ENCODE measurements at regions not wholly inside any gene's neighbourhood (a gene's known extent, or its start where the extent isn't known, plus 50 kb on each side); places are given as distances from the start of the nearest gene placed in this dataset.

DNA sequence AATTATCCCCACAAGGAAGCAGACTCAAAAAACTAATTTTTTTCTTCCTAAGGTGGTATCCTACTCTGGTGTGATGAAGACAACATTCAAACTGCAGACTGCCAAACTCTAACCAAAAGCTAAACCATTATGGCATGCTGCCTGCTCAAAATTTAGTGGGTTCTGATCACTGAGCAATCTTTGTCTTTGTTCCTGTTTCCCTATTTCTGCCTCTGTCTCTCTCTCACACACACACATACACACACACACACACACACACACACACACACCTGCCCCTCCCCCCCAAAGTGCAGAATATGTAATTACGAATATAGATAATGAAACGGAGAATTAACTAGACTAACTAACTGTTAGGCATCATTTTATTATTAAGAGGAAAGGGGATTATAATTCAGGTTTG is 1278.6 kb downstream of the PCDH7 start:
- TF ChIP-seq, protein P1, sequence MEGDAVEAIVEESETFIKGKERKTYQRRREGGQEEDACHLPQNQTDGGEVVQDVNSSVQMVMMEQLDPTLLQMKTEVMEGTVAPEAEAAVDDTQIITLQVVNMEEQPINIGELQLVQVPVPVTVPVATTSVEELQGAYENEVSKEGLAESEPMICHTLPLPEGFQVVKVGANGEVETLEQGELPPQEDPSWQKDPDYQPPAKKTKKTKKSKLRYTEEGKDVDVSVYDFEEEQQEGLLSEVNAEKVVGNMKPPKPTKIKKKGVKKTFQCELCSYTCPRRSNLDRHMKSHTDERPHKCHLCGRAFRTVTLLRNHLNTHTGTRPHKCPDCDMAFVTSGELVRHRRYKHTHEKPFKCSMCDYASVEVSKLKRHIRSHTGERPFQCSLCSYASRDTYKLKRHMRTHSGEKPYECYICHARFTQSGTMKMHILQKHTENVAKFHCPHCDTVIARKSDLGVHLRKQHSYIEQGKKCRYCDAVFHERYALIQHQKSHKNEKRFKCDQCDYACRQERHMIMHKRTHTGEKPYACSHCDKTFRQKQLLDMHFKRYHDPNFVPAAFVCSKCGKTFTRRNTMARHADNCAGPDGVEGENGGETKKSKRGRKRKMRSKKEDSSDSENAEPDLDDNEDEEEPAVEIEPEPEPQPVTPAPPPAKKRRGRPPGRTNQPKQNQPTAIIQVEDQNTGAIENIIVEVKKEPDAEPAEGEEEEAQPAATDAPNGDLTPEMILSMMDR (IDR thresholded peaks at IDR 0.05; ENCODE audit: control extremely low read depth in 1 of 3, insufficient read depth in 1 of 3, low read depth in 1 of 3, low read length in 3 of 3): no peak
- no peak for TF ChIP-seq EZH2 (IDR thresholded peaks at IDR 0.05; ENCODE audit: low read depth, low read length, severe bottlenecking)
- no peak for TF ChIP-seq CEBPB (IDR thresholded peaks at IDR 0.05; ENCODE audit: low read depth, low read length)
- TF ChIP-seq RNF2 (IDR thresholded peaks at IDR 0.05; ENCODE audit: borderline replicate concordance, low read depth, low read length, missing control alignments, poor library complexity, severe bottlenecking): no peak
- TF ChIP-seq USF2 (IDR thresholded peaks at IDR 0.05; ENCODE audit: low read length): no peak
- no peak for TF ChIP-seq EP300 (IDR thresholded peaks at IDR 0.05; ENCODE audit: borderline replicate concordance in 1 of 2, low read depth in 2 of 2, low read length in 2 of 2)
